HG03025 (cell line): ENCODE measurements at regions not wholly inside any gene's neighbourhood (a gene's known extent, or its start where the extent isn't known, plus 50 kb on each side); places are given as distances from the start of the nearest gene placed in this dataset.

ENCODE experiments used
- ATAC-seq: cut with Tn5 transposase; IDR thresholded peaks from one replicate; pipeline ENCODE4 v1.9.1; 2021; ENCODE audit warnings: mild to moderate bottlenecking, moderate library complexity; ENCODE audit not compliant: unreplicated experiment, low FRiP score

DNA sequence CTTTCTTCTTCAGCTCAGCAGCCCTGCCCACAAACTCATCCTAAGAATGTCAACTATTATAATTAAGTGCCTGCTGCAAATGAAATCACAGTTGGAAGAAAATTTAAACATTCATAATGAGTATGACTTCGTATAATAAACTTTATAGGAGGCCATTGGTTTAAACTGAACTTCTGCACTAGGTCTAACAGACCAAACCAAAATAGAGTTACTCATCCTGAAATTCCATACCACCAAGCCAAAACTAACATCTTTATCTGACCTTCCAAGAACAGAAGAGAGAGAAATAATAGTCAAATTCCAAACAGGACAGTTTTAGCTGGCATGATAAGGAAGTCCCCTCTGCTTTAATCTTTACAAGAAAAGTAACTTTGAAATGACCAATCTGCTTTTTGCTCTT, 472.4 kb upstream of the PRMT6 start:
- ATAC-seq = no peak

DNA sequence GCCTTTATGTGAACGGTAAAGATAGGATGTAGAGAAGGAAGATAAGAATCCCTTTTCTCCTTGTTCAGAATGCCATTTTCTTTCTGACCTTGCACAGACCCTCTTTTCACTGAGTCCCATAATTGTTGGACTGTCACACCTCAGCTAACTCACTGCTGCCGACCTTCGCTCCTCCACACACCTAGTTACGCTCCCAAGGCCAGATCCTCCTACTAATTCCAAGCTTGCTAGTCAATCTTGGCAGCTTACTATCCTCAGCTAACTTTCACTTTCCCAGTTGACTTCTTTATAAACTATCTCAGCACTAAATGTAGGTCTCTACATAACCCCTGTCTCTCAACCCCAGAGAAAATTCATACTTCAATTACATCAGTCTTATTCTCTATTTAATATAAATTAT, 471.8 kb upstream of the PRMT6 start:
- ATAC-seq = no peak

DNA sequence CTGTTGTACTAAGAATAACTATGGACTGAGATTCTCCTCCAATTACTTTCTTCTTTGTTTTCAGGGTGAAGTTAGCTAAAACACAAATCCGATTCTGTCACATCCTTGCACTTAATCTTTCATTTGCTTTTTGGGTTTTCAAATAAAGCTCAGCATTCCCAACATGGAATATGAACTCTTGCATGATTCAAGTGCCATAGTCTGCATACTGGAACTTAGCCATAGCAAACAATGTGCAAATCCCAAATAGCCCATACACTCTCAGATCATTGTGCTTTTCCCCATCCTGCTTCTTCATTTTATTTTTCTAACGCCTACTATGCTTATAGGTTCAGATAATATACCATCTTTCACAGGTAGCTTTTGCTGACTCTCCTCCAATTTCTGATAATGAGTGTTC, 455.8 kb upstream of the PRMT6 start:
- ATAC-seq = no peak

DNA sequence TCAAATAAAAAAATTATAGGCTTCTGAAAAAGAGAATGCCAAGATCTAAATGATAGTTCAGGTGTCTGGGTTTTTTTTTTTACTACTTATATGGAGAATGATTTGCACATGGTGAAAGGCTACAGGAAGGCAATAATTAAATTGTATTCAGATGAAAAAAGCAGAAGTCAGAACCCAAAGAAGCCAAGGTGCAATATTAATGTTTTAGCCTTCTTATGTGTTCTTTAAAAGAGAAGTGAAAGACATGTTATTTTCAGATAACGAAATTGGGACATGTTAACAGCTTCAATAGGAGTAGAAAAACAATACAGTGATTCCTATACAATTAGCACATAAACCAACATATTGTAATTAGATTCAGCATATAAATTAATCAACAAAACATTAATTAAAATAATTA, 452.9 kb upstream of the PRMT6 start:
- ATAC-seq = no peak

DNA sequence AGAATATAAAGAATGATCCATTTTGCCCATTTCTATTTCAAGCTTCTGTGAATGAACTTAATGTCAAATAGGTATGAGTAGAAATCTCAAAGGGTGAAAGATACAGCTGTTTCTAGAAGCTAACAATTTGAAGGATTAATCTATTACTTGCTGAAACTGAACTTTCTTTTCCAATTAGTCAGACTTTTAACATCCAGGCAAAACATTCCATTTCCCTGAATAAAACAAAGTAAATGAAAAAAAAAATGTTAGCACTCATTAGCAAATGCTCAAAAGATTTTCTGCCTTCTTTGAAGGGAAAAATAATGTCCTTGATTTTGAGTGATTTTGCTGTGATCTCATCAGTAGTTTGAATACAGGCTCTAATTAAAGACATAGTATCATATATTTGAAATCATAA, 447.6 kb upstream of the PRMT6 start:
- no peak for ATAC-seq

DNA sequence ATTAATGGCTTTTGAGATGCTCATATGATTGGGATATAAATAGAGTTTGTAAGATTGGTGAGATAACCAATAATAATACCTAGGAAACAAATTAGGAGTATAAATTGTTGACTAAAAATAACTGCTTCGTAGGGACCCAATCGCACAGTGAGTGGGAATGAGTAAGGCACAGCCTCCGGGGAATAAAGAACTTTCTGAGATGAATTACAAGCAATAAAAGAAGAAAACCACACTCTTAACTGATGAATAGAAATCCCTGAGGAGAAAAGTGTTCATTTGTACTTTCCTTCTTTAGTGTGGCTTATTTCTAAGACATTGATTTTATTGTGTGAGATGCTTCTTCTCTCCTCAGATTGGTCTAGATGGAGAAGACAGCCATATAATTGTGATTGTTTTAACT, 443.4 kb upstream of the PRMT6 start:
- no peak for ATAC-seq

DNA sequence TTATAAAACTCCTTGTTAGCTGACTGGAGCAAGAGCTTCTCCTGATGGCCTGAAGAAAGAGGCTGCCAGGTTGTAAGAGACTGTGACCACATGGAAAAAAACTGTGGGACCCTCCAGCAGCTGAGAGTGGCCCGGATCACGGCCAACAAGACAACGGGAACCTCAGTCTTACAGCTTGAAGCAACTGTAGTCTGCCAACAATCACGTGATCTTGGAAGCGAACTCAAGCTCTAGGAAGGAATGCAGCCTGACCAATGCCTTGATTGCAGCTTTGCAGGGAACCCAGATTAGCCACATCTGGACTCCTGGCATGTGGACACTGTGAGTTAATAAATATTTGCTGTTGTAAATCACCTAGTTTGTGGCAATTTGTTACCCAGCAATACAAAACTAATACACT, 442.6 kb upstream of the PRMT6 start:
- no peak for ATAC-seq

DNA sequence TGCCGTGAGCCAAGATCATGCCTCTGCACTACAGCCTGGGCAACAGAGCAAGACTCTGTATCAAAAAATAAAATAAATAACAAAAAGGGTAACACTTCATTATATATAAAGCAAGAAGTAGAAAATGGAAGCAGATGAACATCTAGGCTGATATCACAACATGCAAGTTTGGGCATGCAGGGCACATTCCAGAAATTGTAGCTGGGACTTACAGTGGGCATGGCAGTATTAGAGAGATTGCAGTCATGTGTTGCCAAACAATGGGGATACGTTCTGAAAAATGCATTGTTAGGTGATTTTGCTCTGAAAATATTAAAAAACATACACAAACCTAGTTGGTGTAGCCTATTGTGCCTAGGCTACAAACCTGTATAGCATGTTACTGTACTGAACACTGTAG, 441.0 kb upstream of the PRMT6 start:
- ATAC-seq = no peak

DNA sequence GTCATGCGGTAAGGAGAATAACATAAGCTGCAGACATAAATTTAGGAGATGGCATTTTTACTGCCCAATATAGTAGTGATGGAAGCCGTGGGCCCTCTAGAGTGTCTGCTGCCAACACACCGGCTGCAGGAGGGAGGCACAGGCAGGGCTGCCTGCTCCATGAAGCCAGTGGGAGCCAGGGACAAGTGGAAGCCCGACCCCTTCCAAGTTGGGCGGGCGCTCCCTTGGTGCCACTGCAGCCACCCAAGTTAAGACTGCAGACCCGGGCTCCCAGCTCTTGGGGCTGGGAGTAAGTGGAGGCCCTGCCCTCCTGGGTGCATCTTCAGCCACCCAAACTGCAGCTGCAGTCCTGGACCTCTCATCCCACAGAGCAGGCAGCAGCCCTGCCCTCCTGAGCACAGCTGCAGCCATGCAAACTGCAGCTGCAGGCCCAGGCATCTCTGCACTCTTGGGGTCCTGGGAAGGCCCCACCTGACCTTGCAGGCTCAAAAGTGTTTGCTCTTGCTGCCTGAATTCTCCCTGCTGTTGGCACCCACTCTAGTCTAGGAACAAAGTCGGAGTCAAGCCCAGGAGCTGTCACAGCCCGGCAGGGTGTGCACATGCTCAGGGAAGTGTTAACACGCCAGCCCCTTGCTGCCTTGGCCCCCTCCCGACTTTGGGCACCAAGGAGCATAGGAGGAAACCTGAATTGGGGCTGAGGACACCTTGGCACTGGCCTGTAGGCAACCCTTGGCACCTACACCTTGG, 437.2 kb upstream of the PRMT6 start:
- ATAC-seq = no peak

DNA sequence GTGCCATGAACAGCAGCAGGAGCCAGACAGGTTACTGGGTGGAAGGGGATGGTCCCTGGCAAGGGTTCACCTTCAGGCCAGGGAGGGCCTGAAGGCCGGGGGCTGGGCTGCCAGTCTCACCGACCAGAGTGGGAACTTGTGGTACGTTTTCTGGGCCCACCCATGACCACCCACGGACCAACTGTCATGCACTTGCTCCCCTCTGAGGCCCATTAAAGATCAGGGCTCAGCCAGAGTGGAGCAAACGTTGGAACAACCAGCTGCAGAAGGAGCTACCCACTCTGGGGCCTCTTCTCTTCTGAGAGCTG, 436.7 kb upstream of the PRMT6 start:
- ATAC-seq = no peak

DNA sequence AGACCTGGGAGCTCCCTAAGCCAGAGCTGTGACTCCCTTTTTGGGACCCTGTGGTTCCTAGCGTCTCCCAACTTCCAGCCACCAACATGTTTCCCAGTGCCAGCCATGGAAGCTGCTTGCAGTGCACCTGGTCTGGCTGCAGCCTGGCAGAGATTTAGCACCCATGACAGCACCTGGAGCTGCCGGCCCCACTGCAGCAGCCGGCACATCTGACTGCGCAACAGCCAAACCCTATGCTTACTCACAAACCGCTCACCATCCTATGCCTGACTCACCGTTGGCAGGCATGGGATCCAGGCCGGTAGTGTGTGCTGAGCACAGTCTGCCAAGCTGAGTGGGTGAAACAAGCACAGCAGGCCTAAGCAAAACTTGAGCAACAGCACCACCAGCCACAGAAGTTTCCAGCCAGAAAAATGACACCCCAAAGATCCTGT, 435.9 kb upstream of the PRMT6 start:
- no peak for ATAC-seq

DNA sequence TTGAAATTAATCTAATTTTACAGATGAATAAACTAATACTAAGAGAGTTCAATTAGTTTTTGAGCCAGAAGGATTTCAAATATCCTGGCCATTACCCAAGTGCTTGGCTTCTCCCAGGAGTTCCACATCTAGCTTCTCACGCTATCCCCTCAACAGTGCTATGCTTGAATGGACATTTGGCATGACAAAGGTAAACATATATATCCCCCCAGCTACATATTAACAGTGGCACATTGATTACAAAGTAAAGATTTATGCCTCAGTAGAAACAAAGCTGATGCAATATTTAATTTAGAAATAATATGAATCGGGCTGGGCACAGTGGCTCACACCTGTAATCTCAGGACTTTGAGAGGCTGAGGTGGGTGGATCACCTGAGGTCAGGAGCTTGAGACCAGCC, 434.6 kb upstream of the PRMT6 start:
- ATAC-seq = no peak

DNA sequence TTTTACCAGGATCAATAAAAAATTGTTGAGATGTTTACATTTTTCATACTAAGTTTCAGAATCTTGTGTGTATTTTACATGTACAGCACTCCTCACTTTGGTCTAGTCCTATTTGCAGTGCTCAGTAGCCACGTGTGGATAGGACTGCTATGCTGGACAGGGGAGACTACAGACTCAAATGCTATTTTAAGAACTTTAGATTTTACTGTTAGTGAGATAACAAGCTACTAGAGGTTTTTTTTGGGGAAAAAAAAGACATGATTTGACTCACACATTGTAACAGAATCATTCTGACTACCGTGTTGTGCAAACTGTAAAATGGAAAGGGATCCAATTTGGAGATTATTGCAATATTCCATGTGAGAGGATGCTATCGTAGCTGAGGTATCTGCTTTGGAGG, 418.9 kb upstream of the PRMT6 start:
- ATAC-seq = no peak

DNA sequence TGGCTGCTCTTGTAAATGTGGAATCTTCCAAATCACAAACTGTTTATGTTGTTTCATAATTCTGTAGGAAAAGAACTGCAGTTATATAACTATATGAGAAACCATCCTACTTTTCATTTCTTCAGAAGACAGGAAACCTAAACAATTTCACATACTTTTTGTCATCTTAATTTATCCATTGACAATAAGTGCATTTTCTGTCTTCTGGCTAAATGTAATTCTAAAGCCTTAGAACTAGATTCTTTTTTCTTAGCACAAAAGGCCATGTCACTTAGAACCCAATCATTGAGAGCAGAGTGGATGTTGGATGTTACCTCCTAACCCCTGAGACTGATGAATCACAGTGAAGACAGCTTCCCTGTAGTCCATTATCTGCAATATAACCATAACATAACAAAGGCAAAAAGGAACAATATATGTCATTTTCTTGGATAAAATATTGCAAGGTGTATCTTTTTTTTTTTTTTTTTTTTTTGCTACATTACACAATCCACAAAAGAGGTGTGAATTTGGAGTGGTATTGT, 410.2 kb upstream of the PRMT6 start:
- no peak for ATAC-seq

DNA sequence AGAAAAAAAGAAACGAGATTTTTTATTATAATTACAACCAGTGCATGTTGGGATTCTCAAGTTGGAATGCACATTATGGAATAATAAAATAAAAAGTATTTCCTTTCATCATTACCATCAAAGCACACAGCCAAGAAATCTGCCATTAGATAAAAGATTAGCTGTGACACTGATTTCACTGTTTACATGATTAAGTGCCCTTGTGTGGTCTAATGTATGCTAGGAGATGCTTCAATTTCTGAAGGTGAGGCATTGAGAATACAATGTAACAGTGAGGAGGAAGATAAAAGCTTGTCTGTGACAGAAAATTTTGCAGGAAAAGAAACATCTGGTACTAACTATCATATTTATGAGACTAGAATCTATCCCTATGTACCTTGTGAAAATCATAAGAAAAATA, 409.7 kb upstream of the PRMT6 start:
- ATAC-seq = no peak

DNA sequence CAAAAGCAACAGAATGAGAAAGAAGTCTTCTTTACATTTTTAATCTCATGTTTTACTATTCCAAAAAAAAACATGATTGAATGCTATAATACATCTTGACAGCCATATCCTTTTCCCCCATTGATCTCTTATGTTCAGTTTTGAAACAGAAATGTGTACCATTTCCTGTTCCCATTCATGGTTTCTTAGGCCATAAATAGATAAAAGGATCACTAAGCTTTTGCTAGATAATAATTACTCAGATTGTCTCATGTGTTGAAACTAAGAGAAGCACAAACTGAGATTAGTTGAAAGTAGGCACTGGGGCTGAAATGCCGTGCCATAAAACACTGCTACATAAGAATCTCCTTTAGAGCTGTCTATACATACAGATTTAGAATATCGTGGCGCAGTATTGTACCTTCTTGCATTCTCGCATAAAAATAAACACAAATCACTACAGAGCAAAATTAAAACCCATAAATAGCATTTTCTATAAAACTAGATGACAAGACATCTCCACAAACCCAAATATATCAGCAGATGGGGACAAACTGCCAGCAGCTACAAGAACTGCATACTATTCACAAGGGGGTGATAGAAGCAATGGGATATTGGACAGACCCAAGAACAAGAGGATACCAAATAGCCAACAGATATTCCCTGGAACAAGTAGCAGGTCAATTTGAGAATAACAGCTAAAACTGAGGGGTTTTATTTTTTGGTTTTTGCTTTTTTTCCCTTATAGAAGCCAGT, 405.3 kb upstream of the PRMT6 start:
- no peak for ATAC-seq

DNA sequence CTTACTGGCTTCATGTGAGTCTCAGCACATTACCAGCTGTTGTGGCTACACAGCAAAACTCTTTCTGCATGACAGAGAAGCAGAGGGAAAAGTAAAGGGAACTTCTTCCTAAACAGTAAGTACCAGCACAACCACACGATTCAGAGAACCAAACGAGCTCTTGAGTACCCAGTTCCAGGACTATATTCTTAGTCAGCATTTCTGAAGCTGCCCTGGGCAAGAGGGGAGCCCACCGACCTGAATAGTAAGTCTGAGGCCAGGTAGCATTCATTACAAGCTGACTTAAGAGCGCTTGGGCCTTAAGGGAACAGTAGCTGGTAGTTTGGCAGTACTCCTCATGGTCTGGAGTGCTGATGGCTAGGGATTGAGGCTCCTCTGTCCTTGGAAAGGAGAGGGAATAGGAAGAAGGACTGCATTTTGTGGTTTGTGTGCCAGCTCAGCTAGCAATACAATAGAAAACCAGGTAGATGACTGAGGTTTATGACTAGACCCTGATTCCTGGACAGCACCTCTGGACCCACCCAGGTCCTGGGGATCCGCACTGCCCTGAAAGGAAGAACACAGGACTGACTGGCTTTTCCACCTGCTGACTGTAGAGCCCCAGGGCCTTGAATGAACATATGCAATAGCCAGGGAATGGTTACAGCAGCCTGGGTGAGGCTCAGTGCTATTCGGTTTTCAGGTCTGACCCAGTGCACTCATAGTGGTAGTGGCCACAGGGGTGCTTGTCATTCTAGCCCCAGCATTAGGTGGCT, 396.8 kb upstream of the PRMT6 start:
- no peak for ATAC-seq

DNA sequence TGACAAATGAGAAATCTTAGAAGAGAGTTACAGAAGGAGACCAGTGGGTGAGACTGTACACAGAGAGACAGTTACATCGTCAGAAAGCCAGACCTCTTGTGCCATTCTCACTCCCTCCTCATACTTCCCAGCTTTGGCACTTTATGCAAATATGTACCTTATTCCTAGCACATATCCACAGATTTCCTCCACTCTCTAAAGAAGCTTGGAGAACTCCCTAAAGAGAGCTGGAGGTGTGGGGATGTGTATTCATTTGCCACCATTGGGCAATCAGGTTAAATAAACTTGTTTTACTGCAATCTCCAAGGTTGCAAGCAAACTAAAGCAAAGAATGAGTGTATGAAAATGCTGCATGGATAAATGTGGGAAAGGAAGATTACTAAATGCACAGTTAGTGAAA, 380.9 kb upstream of the PRMT6 start:
- no peak for ATAC-seq

DNA sequence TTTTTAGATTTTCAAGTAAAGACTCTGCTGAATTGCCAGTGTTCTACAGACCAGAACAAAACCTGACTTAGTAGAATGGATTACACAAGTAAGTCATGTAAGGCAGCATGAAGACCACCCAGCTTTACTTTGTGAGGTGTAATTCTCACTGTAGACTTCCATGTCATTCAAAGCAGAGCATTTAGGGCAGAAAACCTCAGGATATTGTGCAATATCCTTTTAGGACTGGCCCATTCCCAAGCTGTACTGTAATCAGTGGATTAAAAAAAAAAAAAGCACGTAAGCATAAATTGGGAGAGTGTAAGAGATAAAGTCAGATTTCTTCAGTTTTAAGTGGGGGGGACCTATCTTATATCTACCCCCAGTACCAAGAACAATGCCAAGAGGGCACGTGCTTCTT, 380.5 kb upstream of the PRMT6 start:
- no peak for ATAC-seq

DNA sequence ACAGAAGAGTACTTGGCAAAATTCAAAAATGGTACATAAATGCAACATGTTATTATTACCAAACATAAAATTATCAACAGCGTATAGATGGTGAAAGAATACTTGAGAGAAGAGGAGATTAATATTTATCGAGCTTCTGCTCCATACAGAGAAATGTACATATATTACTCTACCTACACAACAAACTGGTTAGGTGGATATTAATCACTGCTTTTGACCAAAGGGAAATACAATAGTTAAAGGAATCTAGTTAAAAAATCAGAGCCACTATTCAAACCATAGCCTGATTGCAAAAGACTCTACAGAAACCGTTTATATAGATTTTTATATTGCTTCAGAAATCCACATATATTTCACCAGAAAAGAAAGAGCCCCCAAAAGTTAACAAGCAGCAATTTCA, 379.3 kb upstream of the PRMT6 start:
- ATAC-seq = no peak

DNA sequence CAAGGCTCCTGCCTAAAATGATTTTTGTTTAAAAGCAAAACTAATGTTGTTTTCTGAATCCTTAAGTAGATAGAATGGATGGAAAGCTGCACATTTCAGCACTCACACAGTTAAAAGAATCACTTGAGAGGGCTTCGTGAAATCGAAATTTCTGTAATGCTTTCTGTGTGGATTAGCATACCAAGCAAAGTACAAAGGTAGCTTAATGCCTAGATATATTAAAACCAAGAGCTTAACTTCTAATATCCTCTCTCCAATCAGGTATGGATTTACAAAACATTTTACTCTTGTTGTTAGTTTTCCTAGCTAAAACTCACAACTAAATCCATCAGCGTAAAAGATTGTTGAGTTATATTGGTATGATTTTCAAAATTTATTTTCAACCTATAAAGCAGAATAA, 378.8 kb upstream of the PRMT6 start:
- no peak for ATAC-seq
